ENCODE measurements at regions not wholly inside any gene's neighbourhood (a gene's known extent, or its start where the extent isn't known, plus 50 kb on each side); places are given as distances from the start of the nearest gene placed in this dataset.
"Not testable (repeated sequence)": the region's sequence is repeated elsewhere in the genome, so short reads cannot be mapped to it uniquely, and the experiment has no call there.

DNA sequence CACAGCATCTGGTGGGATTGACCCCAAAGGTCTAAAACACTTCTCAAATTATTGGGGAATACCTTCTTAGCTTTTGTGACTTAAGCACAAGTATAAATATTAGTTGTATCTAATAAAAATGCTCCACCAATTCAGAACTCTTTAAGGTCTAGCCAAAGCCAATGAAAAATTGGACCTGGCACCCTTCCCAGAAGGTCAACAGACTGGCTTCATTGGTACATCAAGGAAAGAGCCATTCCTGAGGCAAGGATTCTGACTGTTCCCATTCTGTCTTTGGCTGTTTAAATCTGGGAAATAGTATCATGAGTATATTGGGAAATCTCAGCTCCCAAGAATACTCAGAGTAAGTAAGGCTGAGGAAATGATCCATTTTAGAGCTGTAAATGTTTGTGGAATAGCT lies 153.0 kb upstream of the TRPC5 start:
- Histone ChIP-seq H3K4me3 (ENCODE audit: severe bottlenecking) (no peak overlapping the region), H3K27ac (ENCODE audit: poor library complexity, severe bottlenecking) (no peak overlapping the region), H3K9me3 (ENCODE audit: severe bottlenecking) (no peaks in the 10 kb centered on the region), H3K36me3 (ENCODE audit: low read depth) (no peaks in the 10 kb centered on the region), H3K4me1 (ENCODE audit: insufficient read depth, poor library complexity, severe bottlenecking) (no peaks in the 10 kb centered on the region), H3K27me3 (ENCODE audit: insufficient read depth, poor library complexity, severe bottlenecking) (no peaks in the 10 kb centered on the region)
- DNase-seq (ENCODE audit: low spot score) (no peak), ATAC-seq (ENCODE audit: low read depth) (no peak)
- TF ChIP-seq, protein P1, sequence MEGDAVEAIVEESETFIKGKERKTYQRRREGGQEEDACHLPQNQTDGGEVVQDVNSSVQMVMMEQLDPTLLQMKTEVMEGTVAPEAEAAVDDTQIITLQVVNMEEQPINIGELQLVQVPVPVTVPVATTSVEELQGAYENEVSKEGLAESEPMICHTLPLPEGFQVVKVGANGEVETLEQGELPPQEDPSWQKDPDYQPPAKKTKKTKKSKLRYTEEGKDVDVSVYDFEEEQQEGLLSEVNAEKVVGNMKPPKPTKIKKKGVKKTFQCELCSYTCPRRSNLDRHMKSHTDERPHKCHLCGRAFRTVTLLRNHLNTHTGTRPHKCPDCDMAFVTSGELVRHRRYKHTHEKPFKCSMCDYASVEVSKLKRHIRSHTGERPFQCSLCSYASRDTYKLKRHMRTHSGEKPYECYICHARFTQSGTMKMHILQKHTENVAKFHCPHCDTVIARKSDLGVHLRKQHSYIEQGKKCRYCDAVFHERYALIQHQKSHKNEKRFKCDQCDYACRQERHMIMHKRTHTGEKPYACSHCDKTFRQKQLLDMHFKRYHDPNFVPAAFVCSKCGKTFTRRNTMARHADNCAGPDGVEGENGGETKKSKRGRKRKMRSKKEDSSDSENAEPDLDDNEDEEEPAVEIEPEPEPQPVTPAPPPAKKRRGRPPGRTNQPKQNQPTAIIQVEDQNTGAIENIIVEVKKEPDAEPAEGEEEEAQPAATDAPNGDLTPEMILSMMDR (IDR thresholded peaks at IDR 0.05; ENCODE audit: poor library complexity, severe bottlenecking): no peak

GRCh38 chrX:112233164-112233563 lies 150.6 kb upstream of the TRPC5 start:
- H3K36me3 ChIP-seq (ENCODE audit: low read depth): no peaks in the 10 kb centered on the region
- no peak overlapping the region for H3K27ac ChIP-seq (ENCODE audit: poor library complexity, severe bottlenecking)
- no peaks in the 10 kb centered on the region for H3K9me3 ChIP-seq (ENCODE audit: severe bottlenecking)
- DNase-seq (ENCODE audit: low spot score): no peak
- H3K4me3 ChIP-seq (ENCODE audit: severe bottlenecking): no peak overlapping the region
- no peaks in the 10 kb centered on the region for H3K4me1 ChIP-seq (ENCODE audit: insufficient read depth, poor library complexity, severe bottlenecking)
- TF ChIP-seq, protein P1 (IDR thresholded peaks at IDR 0.05; ENCODE audit: poor library complexity, severe bottlenecking): no peak
- no peak for ATAC-seq (ENCODE audit: low read depth)
- H3K27me3 ChIP-seq (ENCODE audit: insufficient read depth, poor library complexity, severe bottlenecking): no peaks in the 10 kb centered on the region

DNA sequence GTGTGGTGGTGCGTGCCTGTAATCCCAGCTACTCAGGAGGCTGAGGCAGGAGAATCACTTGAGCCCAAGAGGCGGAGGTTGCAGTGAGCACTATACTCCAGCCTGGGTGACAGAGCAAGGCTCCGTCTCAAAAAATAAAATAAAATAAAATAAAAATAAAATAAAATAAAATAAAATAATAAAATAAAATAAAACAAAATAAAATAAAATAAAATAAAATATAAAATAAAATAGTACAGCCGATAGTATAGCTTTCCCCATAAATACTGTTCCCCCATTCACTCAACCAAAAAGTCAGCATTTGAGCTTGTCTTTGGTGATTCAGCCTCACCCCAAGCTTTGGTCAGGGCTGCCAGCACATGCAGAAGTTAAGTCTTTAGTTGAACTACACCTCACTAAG lies 144.2 kb upstream of the TRPC5 start:
- H3K9me3 ChIP-seq (ENCODE audit: severe bottlenecking); ATAC-seq (ENCODE audit: low read depth); H3K36me3 ChIP-seq (ENCODE audit: low read depth); H3K4me3 ChIP-seq (ENCODE audit: severe bottlenecking); H3K27me3 ChIP-seq (ENCODE audit: insufficient read depth, poor library complexity, severe bottlenecking); H3K4me1 ChIP-seq (ENCODE audit: insufficient read depth, poor library complexity, severe bottlenecking); DNase-seq (ENCODE audit: low spot score); H3K27ac ChIP-seq (ENCODE audit: poor library complexity, severe bottlenecking): not testable (repeated sequence)

DNA sequence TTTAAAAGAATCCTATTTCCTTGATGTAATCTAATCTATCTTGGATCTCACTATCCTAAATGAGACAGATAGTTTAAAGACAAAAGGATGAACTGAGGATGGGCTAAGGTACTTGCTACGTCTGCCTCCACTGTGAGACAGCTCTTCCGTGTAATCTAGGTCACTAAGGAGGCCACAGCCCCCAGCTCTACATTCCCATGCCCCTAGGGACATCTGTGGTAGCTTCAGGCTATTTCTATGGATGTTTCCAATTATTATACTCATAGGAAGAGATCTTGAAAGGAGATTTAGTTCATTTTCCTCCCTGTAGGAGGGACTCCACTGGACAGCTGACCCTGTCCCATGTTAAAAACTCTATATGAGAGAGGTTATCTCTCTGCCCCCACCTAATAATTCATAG lies 140.8 kb upstream of the TRPC5 start:
- no peaks in the 10 kb centered on the region for H3K4me1 ChIP-seq (ENCODE audit: insufficient read depth, poor library complexity, severe bottlenecking)
- ATAC-seq (ENCODE audit: low read depth) (no peak), DNase-seq (ENCODE audit: low spot score) (no peak)
- no peaks in the 10 kb centered on the region for H3K36me3 ChIP-seq (ENCODE audit: low read depth)
- H3K27ac ChIP-seq (ENCODE audit: poor library complexity, severe bottlenecking): no peak overlapping the region
- H3K9me3 ChIP-seq (ENCODE audit: severe bottlenecking): no peaks in the 10 kb centered on the region
- TF ChIP-seq, protein P1 (IDR thresholded peaks at IDR 0.05; ENCODE audit: poor library complexity, severe bottlenecking): no peak
- no peaks in the 10 kb centered on the region for H3K27me3 ChIP-seq (ENCODE audit: insufficient read depth, poor library complexity, severe bottlenecking)
- no peak overlapping the region for H3K4me3 ChIP-seq (ENCODE audit: severe bottlenecking)

GRCh38 chrX:112218388-112218787 lies 135.8 kb upstream of the TRPC5 start:
- H3K27me3 ChIP-seq (ENCODE audit: insufficient read depth, poor library complexity, severe bottlenecking): no peaks in the 10 kb centered on the region
- H3K36me3 ChIP-seq (ENCODE audit: low read depth): no peaks in the 10 kb centered on the region
- H3K4me1 ChIP-seq (ENCODE audit: insufficient read depth, poor library complexity, severe bottlenecking): no peaks in the 10 kb centered on the region
- TF ChIP-seq, protein P1 (IDR thresholded peaks at IDR 0.05; ENCODE audit: poor library complexity, severe bottlenecking): no peak
- H3K9me3 ChIP-seq (ENCODE audit: severe bottlenecking): no peaks in the 10 kb centered on the region
- no peak overlapping the region for H3K27ac ChIP-seq (ENCODE audit: poor library complexity, severe bottlenecking)
- no peak for DNase-seq (ENCODE audit: low spot score)
- no peak overlapping the region for H3K4me3 ChIP-seq (ENCODE audit: severe bottlenecking)
- no peak for ATAC-seq (ENCODE audit: low read depth)
